Endodermal cell (in vitro differentiated cells): ENCODE measurements at regions not wholly inside any gene's neighbourhood (a gene's known extent, or its start where the extent isn't known, plus 50 kb on each side); places are given as distances from the start of the nearest gene placed in this dataset.
A peak's percentile ranks its signal among the peaks of the same experiment; 100 is the strongest.

Experiments
- DNase-seq: peaks from one replicate; pipeline ENCODE4 v3.0.0-alpha.2; 2017
- H3K27ac ChIP-seq: 2 replicates; pipeline ENCODE4 v1.5.1; 2013; ENCODE audit warnings: mild to moderate bottlenecking, low read depth, low read length, moderate library complexity
- H3K27me3 ChIP-seq: 2 replicates; pipeline ENCODE4 v1.6.1; 2013; ENCODE audit warnings: mild to moderate bottlenecking, low read length, moderate library complexity; ENCODE audit not compliant: insufficient read depth, control insufficient read depth, poor library complexity, severe bottlenecking
- H3K36me3 ChIP-seq: 2 replicates; pipeline ENCODE4 v1.7.0; 2013; ENCODE audit warnings: mild to moderate bottlenecking, low read length, moderate library complexity; ENCODE audit not compliant: control insufficient read depth, insufficient read depth
- H3K4me1 ChIP-seq: one replicate; pipeline ENCODE4 v1.7.0; 2013; ENCODE audit warnings: low read length; ENCODE audit not compliant: control insufficient read depth, insufficient read depth
- H3K4me3 ChIP-seq: 2 replicates; pipeline ENCODE4 v1.5.1; 2013; ENCODE audit warnings: mild to moderate bottlenecking, low read length, moderate library complexity
- H3K9ac ChIP-seq: 2 replicates; pipeline ENCODE4 v1.6.1; 2013; ENCODE audit warnings: mild to moderate bottlenecking, low read length, moderate library complexity; ENCODE audit not compliant: poor library complexity, severe bottlenecking; ENCODE audit errors: extremely low read depth
- H3K9me3 ChIP-seq: 2 replicates; pipeline ENCODE4 v1.6.1; 2013; ENCODE audit warnings: mild to moderate bottlenecking, low read length, moderate library complexity; ENCODE audit not compliant: control insufficient read depth
- H3K27ac Mint-ChIP-seq: 2 replicates; pipeline ENCODE4 v1.8.0; 2020; ENCODE audit warnings: mixed read lengths
- H3K27me3 Mint-ChIP-seq: 2 replicates; pipeline ENCODE4 v1.8.0; 2021; ENCODE audit warnings: mild to moderate bottlenecking, mixed read lengths; ENCODE audit not compliant: insufficient read depth
- H3K36me3 Mint-ChIP-seq: 2 replicates; pipeline ENCODE4 v1.8.0; 2020; ENCODE audit warnings: low read depth, mixed read lengths
- H3K4me1 Mint-ChIP-seq: 2 replicates; pipeline ENCODE4 v1.8.0; 2020; ENCODE audit warnings: mixed read lengths
- H3K4me3 Mint-ChIP-seq: 2 replicates; pipeline ENCODE4 v1.8.0; 2020; ENCODE audit warnings: mild to moderate bottlenecking, moderate library complexity, mixed read lengths
- H3K9me3 Mint-ChIP-seq: 2 replicates; pipeline ENCODE4 v1.8.0; 2020; ENCODE audit warnings: mild to moderate bottlenecking, mixed read lengths
- CTCF ChIP-seq: fragments of 200-600 bp; sonication (generic); conservative IDR thresholded peaks from 2 replicates; pipeline ENCODE4 v1.5.0; 2021; ENCODE audit warnings: antibody characterized with exemption, mild to moderate bottlenecking
- WGBS, 2 experiments: methylation state at CpG; one replicate each; pipeline versions ENCODE4 v1.1.5 to v1.1.7; 2013; ENCODE audit warnings: missing lambda C conversion rate in 2 of 2, mixed read lengths in 1 of 2; ENCODE audit not compliant: insufficient coverage in 1 of 2, insufficient read length in 1 of 2; 5-methylcytosine and 5-hydroxymethylcytosine counted together

DNA sequence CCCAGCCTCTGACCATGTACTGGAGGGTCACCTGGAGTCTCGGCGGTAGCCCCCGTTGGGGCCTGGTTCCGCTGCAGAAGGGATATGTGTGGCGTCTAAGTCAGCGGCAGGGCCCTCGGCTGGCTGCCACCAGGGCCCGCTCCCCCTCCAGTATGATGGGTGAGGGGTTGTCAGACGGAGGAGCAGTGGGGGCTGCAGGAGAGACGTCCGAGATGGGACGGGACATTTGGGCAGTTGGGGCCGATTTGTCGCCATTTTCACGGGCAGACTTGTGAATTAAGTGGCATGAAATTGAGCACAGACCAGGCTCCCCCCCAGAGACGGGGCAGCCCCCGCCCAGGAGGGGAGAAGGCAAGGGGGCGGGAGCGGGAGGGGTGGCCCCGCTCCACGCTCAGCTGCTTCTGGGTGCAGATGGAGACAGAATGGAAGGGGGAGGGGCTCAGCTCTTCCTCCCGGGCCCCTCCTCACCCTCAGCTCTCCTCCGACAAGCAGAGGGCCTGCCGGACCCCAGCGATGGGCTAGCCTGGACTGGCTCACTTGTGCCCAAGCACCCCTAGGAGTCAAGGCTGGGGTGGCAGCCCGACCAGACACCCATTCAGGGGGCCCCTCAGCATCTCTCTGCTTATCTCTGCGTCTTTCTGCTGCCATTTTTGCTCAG lies 52.7 kb upstream of the LHX1 start:
- Mint-ChIP-seq H3K27ac (peak overlapping the region; percentile 87), H3K9me3 (peaks cover 22% of the 10 kb centered on the region), H3K36me3 (peaks cover 13% of the 10 kb centered on the region), H3K27me3 (peaks cover 7% of the 10 kb centered on the region), H3K4me1 (peaks cover 30% of the 10 kb centered on the region), H3K4me3 (peak overlapping the region; percentile 25)
- Histone ChIP-seq H3K9ac (no peak overlapping the region), H3K4me1 (peaks cover 14% of the 10 kb centered on the region), H3K36me3 (no peaks in the 10 kb centered on the region), H3K4me3 (no peak overlapping the region), H3K27me3 (no peaks in the 10 kb centered on the region), H3K27ac (no peak overlapping the region), H3K9me3 (peaks cover 24% of the 10 kb centered on the region)
- DNase-seq, result peak; percentile 72
- WGBS, 2 experiments, result 62 to 79% methylated on average over 12 to 26 of the region's 27 CpGs
- no peak for TF ChIP-seq CTCF

DNA sequence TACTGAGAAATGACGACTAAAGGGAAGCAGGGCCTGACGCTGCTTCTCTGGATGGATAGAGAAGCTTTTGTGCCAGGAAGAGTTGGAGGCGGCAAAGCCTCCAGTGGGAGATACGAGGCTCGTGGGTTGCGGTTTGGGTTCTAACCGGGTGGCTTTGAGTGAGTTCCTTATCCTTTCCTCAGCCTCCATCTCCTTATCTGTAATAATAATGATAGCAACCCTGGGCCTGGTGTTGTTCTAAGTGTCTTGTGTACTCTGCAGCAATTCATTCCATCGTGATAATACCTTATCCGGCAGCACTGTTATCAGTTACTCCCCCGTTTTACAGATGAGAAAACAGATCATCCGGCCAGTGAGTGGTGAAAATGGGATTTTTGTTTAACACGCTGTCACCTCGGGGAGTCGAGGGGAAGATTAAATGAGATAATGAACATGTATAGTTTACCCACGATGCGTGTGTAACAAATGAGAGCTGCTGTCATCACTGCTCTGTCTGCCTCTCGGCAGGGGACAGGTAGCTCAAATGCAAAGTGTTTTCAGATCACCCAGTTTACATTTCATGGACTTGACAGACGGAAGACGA lies 52.0 kb upstream of the LHX1 start:
- Histone ChIP-seq H3K4me3 (no peak overlapping the region), H3K27me3 (no peaks in the 10 kb centered on the region), H3K9ac (no peak overlapping the region), H3K27ac (no peak overlapping the region), H3K9me3 (peaks cover 24% of the 10 kb centered on the region), H3K4me1 (peaks cover 13% of the 10 kb centered on the region), H3K36me3 (no peaks in the 10 kb centered on the region)
- TF ChIP-seq CTCF, result no peak
- Mint-ChIP-seq H3K27ac (peak overlapping the region; percentile 22), H3K4me3 (no peak overlapping the region), H3K36me3 (peaks cover 13% of the 10 kb centered on the region), H3K4me1 (peaks cover 31% of the 10 kb centered on the region), H3K9me3 (peaks cover 22% of the 10 kb centered on the region), H3K27me3 (peaks cover 7% of the 10 kb centered on the region)
- DNase-seq, result peak; percentile 66
- WGBS, 2 experiments, result 52 to 88% methylated on average over 12 to 18 of the region's 19 CpGs

- peak overlapping the region; percentile 22 for H3K27ac Mint-ChIP-seq
- DNase-seq, result no peak
- Histone ChIP-seq H3K4me3 (no peak overlapping the region), H3K36me3 (no peaks in the 10 kb centered on the region), H3K9me3 (peaks cover 23% of the 10 kb centered on the region), H3K27me3 (no peaks in the 10 kb centered on the region), H3K4me1 (peaks cover 15% of the 10 kb centered on the region), H3K27ac (no peak overlapping the region), H3K9ac (no peak overlapping the region)
- peaks cover 7% of the 10 kb centered on the region for H3K27me3 Mint-ChIP-seq
- H3K9me3 Mint-ChIP-seq, result peaks cover 19% of the 10 kb centered on the region
- H3K4me3 Mint-ChIP-seq, result no peak overlapping the region
- no peak for TF ChIP-seq CTCF
- peaks cover 12% of the 10 kb centered on the region for H3K36me3 Mint-ChIP-seq
- peaks cover 32% of the 10 kb centered on the region for H3K4me1 Mint-ChIP-seq
- 84 to 85% methylated on average over 17 to 21 of the region's 21 CpGs for WGBS, 2 experiments
Observed at GRCh38 chr17:36885771-36886377, 51.4 kb upstream of the LHX1 start.
